Kidney capillary endothelial cell (primary cell): ENCODE measurements at regions not wholly inside any gene's neighbourhood (a gene's known extent, or its start where the extent isn't known, plus 50 kb on each side); places are given as distances from the start of the nearest gene placed in this dataset.

Experiments used
- DNase-seq: peaks from one replicate; pipeline ENCODE4 v3.0.0-alpha.2; 2018; ENCODE audit warnings: low spot score

- no peak for DNase-seq
Measured at GRCh38 chr11:37621662-37622061, 1023.6 kb upstream of the RAG2 start.

GRCh38 chr11:37616291-37616690 is 1018.3 kb upstream of the RAG2 start:
- no peak for DNase-seq

- DNase-seq = no peak
Measured at GRCh38 chr11:37613031-37613430, 1015.0 kb upstream of the RAG2 start.

- no peak for DNase-seq
Measured at GRCh38 chr11:37612146-37612545, 1014.1 kb upstream of the RAG2 start.

- DNase-seq = no peak
Measured at GRCh38 chr11:37605229-37605628, 1007.2 kb upstream of the RAG2 start.

- no peak for DNase-seq
Measured at GRCh38 chr11:37598381-37598780, 1000.3 kb upstream of the RAG2 start.

GRCh38 chr11:37597776-37598175 is 999.7 kb upstream of the RAG2 start:
- no peak for DNase-seq

- no peak for DNase-seq
Measured at GRCh38 chr11:37595845-37596244, 997.8 kb upstream of the RAG2 start.

GRCh38 chr11:37574361-37574760 is 976.3 kb upstream of the RAG2 start:
- DNase-seq = no peak

- no peak for DNase-seq
Measured at GRCh38 chr11:37572491-37573171, 974.6 kb upstream of the RAG2 start.

- DNase-seq = no peak
Measured at GRCh38 chr11:37571246-37571645, 973.2 kb upstream of the RAG2 start.

GRCh38 chr11:37560991-37561390 is 963.0 kb upstream of the RAG2 start:
- DNase-seq = no peak

- DNase-seq = no peak
Measured at GRCh38 chr11:37560346-37560745, 962.3 kb upstream of the RAG2 start.

GRCh38 chr11:37558619-37559210 is 960.7 kb upstream of the RAG2 start:
- no peak for DNase-seq

- no peak for DNase-seq
Measured at GRCh38 chr11:37557990-37558389, 960.0 kb upstream of the RAG2 start.

- no peak for DNase-seq
Measured at GRCh38 chr11:37552284-37552683, 954.2 kb upstream of the RAG2 start.

- no peak for DNase-seq
Measured at GRCh38 chr11:37544491-37544890, 946.5 kb upstream of the RAG2 start.

- DNase-seq = no peak
Measured at GRCh38 chr11:37533830-37534229, 935.8 kb upstream of the RAG2 start.

- no peak for DNase-seq
Measured at GRCh38 chr11:37533087-37533486, 935.1 kb upstream of the RAG2 start.

GRCh38 chr11:37532271-37532670 is 934.2 kb upstream of the RAG2 start:
- no peak for DNase-seq

GRCh38 chr11:37527545-37527944 is 929.5 kb upstream of the RAG2 start:
- no peak for DNase-seq

- DNase-seq = no peak
Measured at GRCh38 chr11:37525336-37525735, 927.3 kb upstream of the RAG2 start.

GRCh38 chr11:37519781-37520180 is 921.7 kb upstream of the RAG2 start:
- no peak for DNase-seq

GRCh38 chr11:37512156-37512780 is 914.2 kb upstream of the RAG2 start:
- DNase-seq = no peak
